GM12873 (cell line): ENCODE measurements at regions not wholly inside any gene's neighbourhood (a gene's known extent, or its start where the extent isn't known, plus 50 kb on each side); places are given as distances from the start of the nearest gene placed in this dataset.

Experiments
- CTCF ChIP-seq: IDR thresholded peaks from 2 replicates; pipeline ENCODE4 v1.5.1; 2012; ENCODE audit warnings: low read depth, mild to moderate bottlenecking, moderate library complexity, low read length, control low read depth; ENCODE audit not compliant: insufficient read depth; ENCODE audit errors: missing control alignments

- TF ChIP-seq CTCF, result no peak
These were observed 1469.0 kb upstream of the ACO1 start for GRCh38 chr9:30915451-30915850.

- TF ChIP-seq CTCF, result no peak
These were observed 1459.3 kb upstream of the ACO1 start for GRCh38 chr9:30925126-30925525.

- no peak for TF ChIP-seq CTCF
These were observed 1458.8 kb upstream of the ACO1 start for GRCh38 chr9:30925635-30926034.

GRCh38 chr9:30928045-30928444 is 1456.4 kb upstream of the ACO1 start:
- TF ChIP-seq CTCF, result no peak

- no peak for TF ChIP-seq CTCF
These were observed 1452.2 kb upstream of the ACO1 start for GRCh38 chr9:30932226-30932625.

- no peak for TF ChIP-seq CTCF
These were observed 1448.7 kb upstream of the ACO1 start for GRCh38 chr9:30935730-30936129.

- TF ChIP-seq CTCF, result no peak
These were observed 1447.3 kb upstream of the ACO1 start for GRCh38 chr9:30937106-30937505.
